ENCODE measurements at regions not wholly inside any gene's neighbourhood (a gene's known extent, or its start where the extent isn't known, plus 50 kb on each side); places are given as distances from the start of the nearest gene placed in this dataset.
"Not testable (repeated sequence)": the region's sequence is repeated elsewhere in the genome, so short reads cannot be mapped to it uniquely, and the experiment has no call there.

DNA sequence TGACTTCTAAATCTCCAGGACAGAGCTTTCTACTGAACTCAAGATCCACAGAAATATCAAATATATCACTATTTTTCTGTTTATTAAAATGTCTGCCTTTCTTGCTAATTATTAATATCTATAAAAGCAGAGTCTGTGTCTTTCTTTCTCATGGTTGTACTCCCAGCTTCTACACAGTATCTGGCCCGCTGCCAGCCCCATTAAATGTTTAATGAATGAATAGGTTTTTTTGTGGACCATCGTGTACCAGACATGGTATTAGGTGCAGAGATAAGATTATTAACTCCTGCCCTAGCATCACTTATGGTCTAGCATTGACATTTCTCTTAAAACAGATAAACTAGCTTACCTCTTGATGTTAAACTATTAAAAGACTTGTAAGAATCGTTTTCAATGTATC, 111.4 kb upstream of the RBMS3 start:
- H3K4me3 ChIP-seq (ENCODE audit: low read length), result no peak overlapping the region
- no peak for TF ChIP-seq CTCF (conservative IDR thresholded peaks at IDR 0.05; ENCODE audit: low read depth, low read length)
- no peak for DNase-seq (ENCODE audit: low read depth)

DNA sequence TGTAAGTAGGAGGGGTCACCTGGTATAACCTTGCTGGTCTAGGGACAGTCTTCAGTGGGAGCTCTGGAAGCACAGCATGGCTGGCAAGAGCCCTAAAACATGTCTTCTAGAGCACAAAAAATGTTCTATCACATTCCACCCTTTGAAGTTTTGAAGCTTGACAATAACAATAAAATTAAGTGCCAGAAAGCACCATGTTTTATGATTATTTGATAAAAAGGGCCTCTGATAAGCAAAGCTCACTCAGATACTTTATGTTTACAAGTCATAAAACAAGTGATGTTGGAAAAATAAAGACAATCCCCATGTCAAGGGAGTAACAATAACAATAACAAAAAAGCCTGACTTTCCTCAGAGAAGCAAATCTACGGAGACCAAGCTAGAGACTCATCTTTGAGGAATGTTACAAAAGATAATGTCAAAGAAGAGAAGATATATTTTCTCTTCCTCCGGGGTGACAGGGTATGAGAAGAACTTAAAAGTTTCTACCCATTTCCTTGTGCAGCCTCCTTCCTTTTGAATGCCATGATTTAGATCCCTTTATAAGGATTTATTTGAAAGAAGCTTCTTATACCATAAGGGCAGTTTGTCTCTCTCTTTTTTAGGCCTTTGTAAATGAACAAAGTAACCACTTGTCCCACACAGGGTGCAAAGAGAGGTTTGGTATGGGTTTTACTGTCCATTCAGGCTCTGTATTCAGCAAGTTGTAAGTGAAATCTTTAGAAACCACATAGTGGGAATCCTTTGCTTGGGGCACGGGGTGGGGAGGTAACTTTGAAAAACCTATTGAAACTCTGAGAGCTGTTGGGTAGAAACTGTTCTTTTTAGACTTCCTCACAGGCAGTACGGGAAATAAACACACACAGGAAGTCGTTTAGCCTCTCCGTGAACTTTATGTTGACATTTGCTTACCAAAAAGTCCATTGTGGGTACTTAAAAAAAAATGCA, 109.6 kb upstream of the RBMS3 start:
- H3K4me3 ChIP-seq (ENCODE audit: low read length), result no peak overlapping the region
- no peak for DNase-seq (ENCODE audit: low read depth)
- TF ChIP-seq CTCF (conservative IDR thresholded peaks at IDR 0.05; ENCODE audit: low read depth, low read length), result no peak

DNA sequence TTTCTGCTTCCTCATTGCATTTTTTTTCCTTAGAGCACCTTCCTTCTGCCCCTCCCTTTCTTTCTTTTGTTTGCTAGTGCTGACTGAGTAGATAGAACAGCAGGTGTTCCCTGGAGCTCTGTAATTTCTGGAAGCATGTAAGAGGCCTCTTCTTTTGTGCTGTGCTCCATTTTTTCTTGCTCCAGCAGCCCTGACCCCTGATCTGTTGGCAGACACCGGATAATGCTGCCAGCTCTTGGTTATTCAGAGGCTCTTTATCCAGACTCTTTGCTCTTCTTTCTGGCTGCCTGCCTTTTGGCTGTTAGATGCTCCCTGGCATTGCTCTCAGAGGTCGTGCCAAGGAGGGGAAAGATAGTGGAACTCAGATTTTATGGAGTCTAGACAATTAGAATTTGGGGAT, 104.4 kb upstream of the RBMS3 start:
- no peak for TF ChIP-seq CTCF (conservative IDR thresholded peaks at IDR 0.05; ENCODE audit: low read depth, low read length)
- H3K4me3 ChIP-seq (ENCODE audit: low read length), result no peak overlapping the region
- no peak for DNase-seq (ENCODE audit: low read depth)

GRCh38 chr3:29178809-29179793, 101.8 kb upstream of the RBMS3 start:
- H3K4me3 ChIP-seq (ENCODE audit: low read length), result no peak overlapping the region
- DNase-seq (ENCODE audit: low read depth), result no peak
- no peak for TF ChIP-seq CTCF (conservative IDR thresholded peaks at IDR 0.05; ENCODE audit: low read depth, low read length)

DNA sequence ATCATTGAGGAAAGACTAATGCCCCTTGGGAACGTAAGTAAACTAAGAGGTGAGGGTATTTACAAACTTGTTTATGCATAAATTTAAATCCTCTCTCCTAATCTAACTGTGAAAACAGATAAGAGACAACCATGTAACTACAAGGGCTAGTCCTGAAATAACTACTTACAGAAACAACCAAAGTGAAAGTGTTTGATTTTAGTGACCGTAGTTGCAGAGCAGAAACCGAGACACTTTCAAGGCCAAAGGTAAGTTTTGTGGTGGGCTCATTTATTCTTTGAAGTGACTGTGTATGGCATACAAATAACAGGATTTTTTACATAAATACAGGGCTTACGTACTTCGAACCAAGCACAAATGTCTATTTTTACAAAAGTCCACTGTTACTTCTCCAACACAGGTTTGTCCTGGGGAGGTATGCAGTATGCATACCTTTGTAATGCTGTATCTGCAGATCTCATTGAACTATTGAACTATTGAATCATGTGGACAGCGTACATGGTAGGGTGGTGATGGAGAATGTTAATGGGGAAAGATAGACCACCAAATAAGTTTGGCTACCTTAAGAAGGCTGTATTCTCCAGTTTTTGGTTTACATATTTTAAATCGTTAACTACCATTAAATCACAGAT, 99.6 kb upstream of the RBMS3 start:
- no peak overlapping the region for H3K4me3 ChIP-seq (ENCODE audit: low read length)
- no peak for DNase-seq (ENCODE audit: low read depth)
- no peak for TF ChIP-seq CTCF (conservative IDR thresholded peaks at IDR 0.05; ENCODE audit: low read depth, low read length)

GRCh38 chr3:29181872-29182271, 99.0 kb upstream of the RBMS3 start:
- no peak overlapping the region for H3K4me3 ChIP-seq (ENCODE audit: low read length)
- DNase-seq (ENCODE audit: low read depth), result no peak
- TF ChIP-seq CTCF (conservative IDR thresholded peaks at IDR 0.05; ENCODE audit: low read depth, low read length), result no peak

DNA sequence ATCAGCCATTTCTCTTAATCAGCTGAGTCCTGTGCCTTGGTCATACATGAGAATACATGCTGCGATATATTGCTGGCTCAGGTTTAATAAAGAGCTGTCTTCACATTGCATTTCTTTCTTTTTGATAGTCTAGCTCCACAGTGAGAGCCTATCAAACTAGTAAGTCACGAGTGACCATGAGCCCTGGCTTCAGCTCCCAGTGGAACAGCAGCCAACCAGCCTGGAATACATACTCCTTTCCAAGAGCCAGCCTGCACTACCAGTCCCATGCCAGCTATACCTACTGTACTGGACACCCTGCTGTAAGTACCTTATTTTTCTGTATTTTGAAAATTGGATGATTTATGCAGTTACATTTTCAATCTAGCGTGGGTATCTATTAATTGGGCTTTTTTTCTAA, 98.0 kb upstream of the RBMS3 start:
- not testable (repeated sequence) for H3K4me3 ChIP-seq (ENCODE audit: low read length); DNase-seq (ENCODE audit: low read depth)

Measured in retinal pigment epithelial cell (primary cell).